H1 (cell line): ENCODE measurements at regions not wholly inside any gene's neighbourhood (a gene's known extent, or its start where the extent isn't known, plus 50 kb on each side); places are given as distances from the start of the nearest gene placed in this dataset.

Experiments used
- CTCF ChIA-PET: fragments of 300-600 bp; sonication (Branson Sonifier 250); formaldehyde crosslinking; loops from one replicate; lab custom pipeline; 2021; ENCODE audit not compliant: partially characterized antibody; lab: Charles Lee
- POLR2A ChIA-PET: fragments of 300-600 bp; sonication (Branson Sonifier 250); formaldehyde crosslinking; loops from one replicate; lab custom pipeline; 2021; ENCODE audit warnings: inconsistent platforms; ENCODE audit not compliant: partially characterized antibody; lab: Charles Lee
- DNase-seq, 2 experiments: peaks; one replicate each; pipeline versions ENCODE4 v3.0.0 to v3.0.0-alpha.2; 2010 to 2022; ENCODE audit warnings: low spot score in 2 of 2, low read depth in 1 of 2, mixed read lengths in 1 of 2
- FAIRE-seq: peaks from 2 replicates; lab custom pipeline; 2011; peaks lifted over from hg19 to GRCh38; lab: Jason Lieb, UNC
- H2AFZ ChIP-seq: 2 replicates; pipeline ENCODE4 v1.8.1; 2012; ENCODE audit warnings: low read length, inconsistent platforms
- H2AK5ac ChIP-seq: 2 replicates; pipeline ENCODE4 v1.6.1; 2013; ENCODE audit warnings: low read depth, low read length
- H2BK120ac ChIP-seq: replicated peaks from 2 replicates; pipeline ENCODE3; 2013; ENCODE audit warnings: low read depth, low read length, inconsistent platforms
- H2BK12ac ChIP-seq: 2 replicates; pipeline ENCODE4 v1.6.1; 2013; ENCODE audit warnings: low read depth, low read length
- H2BK15ac ChIP-seq: 2 replicates; pipeline ENCODE4 v1.6.1; 2013; ENCODE audit warnings: low read length
- H2BK20ac ChIP-seq: 2 replicates; pipeline ENCODE4 v1.6.1; 2013; ENCODE audit warnings: low read length
- H2BK5ac ChIP-seq: 2 replicates; pipeline ENCODE4 v1.6.1; 2013; ENCODE audit warnings: low read depth, low read length
- H3K14ac ChIP-seq: 2 replicates; pipeline ENCODE4 v1.6.1; 2013; ENCODE audit warnings: inconsistent platforms; ENCODE audit not compliant: insufficient read length
- H3K18ac ChIP-seq: 2 replicates; pipeline ENCODE4 v1.6.1; 2013; ENCODE audit warnings: low read length; ENCODE audit errors: extremely low read depth
- H3K23ac ChIP-seq: 2 replicates; pipeline ENCODE4 v1.6.1; 2013; ENCODE audit warnings: inconsistent platforms; ENCODE audit not compliant: insufficient read length
- H3K23me2 ChIP-seq: 2 replicates; pipeline ENCODE4 v1.6.1; 2013; ENCODE audit warnings: low read depth, low read length
- H3K27ac ChIP-seq: 2 replicates; pipeline ENCODE4 v1.6.1; 2011; ENCODE audit warnings: low read depth, low read length, inconsistent platforms
- H3K27me3 ChIP-seq, 4 experiments: replicated peaks in 1 of 4; 1 replicate in 1 of 4; 2 replicates in 3 of 4; pipeline versions ENCODE4 v1.6.1 to v1.8.1; 2011 to 2013; ENCODE audit warnings: low read length in 3 of 4, mild to moderate bottlenecking in 3 of 4, inconsistent platforms in 2 of 4, mixed read lengths in 2 of 4, moderate library complexity in 1 of 4; ENCODE audit not compliant: control insufficient read depth in 3 of 4, insufficient read depth in 3 of 4; ENCODE audit errors: extremely low read depth in 1 of 4
- H3K36me3 ChIP-seq, 4 experiments: 2 replicates each; pipeline versions ENCODE4 v1.6.1 to v1.8.1; 2011 to 2013; ENCODE audit warnings: mild to moderate bottlenecking in 4 of 4, low read length in 3 of 4, moderate library complexity in 2 of 4, control low read depth in 1 of 4, inconsistent platforms in 1 of 4; ENCODE audit not compliant: insufficient read depth in 4 of 4, control insufficient read depth in 2 of 4
- H3K4ac ChIP-seq: replicated peaks from 2 replicates; pipeline ENCODE3; 2013; ENCODE audit warnings: low read length, low read depth, mixed read lengths, inconsistent platforms; ENCODE audit not compliant: insufficient read length
- H3K4me1 ChIP-seq, 4 experiments: replicated peaks in 1 of 4; 1 replicate in 1 of 4; 2 replicates in 3 of 4; pipeline versions ENCODE4 v1.6.1 to v1.8.1; 2011 to 2013; ENCODE audit warnings: low read length in 3 of 4, inconsistent platforms in 2 of 4, mixed read lengths in 1 of 4; ENCODE audit not compliant: insufficient read depth in 4 of 4, control insufficient read depth in 3 of 4
- H3K4me2 ChIP-seq, 2 experiments: 2 replicates each; pipeline versions ENCODE4 v1.6.1 to v1.8.1; 2011 to 2013; ENCODE audit warnings: low read depth in 2 of 2, low read length in 2 of 2, control low read depth in 1 of 2, inconsistent platforms in 1 of 2, mild to moderate bottlenecking in 1 of 2; ENCODE audit not compliant: insufficient read depth in 1 of 2
- H3K4me3 ChIP-seq, 4 experiments: fragments of 200-600, 300-600 bp in 1 of 4; sonication (generic), shearing (Covaris generic), sonication (Bioruptor Twin) in 1 of 4; 2 replicates each; pipeline versions ENCODE4 v1.5.1 to v1.8.1; 2011 to 2016; ENCODE audit warnings: low read length in 4 of 4, low read depth in 3 of 4, control low read depth in 2 of 4, inconsistent platforms in 2 of 4, mild to moderate bottlenecking in 2 of 4, mixed read lengths in 1 of 4, moderate library complexity in 1 of 4; ENCODE audit not compliant: insufficient read depth in 2 of 4; ENCODE audit errors: extremely low read depth in 1 of 4
- H3K56ac ChIP-seq: replicated peaks from 2 replicates; pipeline ENCODE3; 2013; ENCODE audit warnings: low read depth, mild to moderate bottlenecking, mixed read lengths, low read length, inconsistent platforms; ENCODE audit not compliant: insufficient read length
- H3K79me1 ChIP-seq: 2 replicates; pipeline ENCODE4 v1.6.1; 2013; ENCODE audit warnings: low read depth, low read length, control low read depth
- H3K79me2 ChIP-seq, 2 experiments: 2 replicates each; pipeline versions ENCODE4 v1.6.1 to v1.8.1; 2012 to 2013; ENCODE audit warnings: low read length in 2 of 2, mild to moderate bottlenecking in 2 of 2, inconsistent platforms in 1 of 2; ENCODE audit not compliant: insufficient read depth in 2 of 2, control insufficient read depth in 1 of 2
- H3K9ac ChIP-seq, 4 experiments: replicated peaks in 1 of 4; 1 replicate in 1 of 4; 2 replicates in 3 of 4; pipeline versions ENCODE4 v1.6.1 to v1.8.1; 2011 to 2013; ENCODE audit warnings: low read depth in 3 of 4, low read length in 3 of 4, control low read depth in 2 of 4, mild to moderate bottlenecking in 2 of 4, moderate library complexity in 2 of 4, inconsistent platforms in 1 of 4; ENCODE audit errors: extremely low read depth in 1 of 4
- H3K9me3 ChIP-seq, 2 experiments: 2 replicates each; pipeline versions ENCODE4 v1.6.1 to v1.8.1; 2012 to 2013; ENCODE audit warnings: mild to moderate bottlenecking in 2 of 2, moderate library complexity in 2 of 2, control low read depth in 1 of 2, inconsistent platforms in 1 of 2, low read depth in 1 of 2, low read length in 1 of 2, mixed read lengths in 1 of 2; ENCODE audit not compliant: insufficient read depth in 2 of 2
- H4K20me1 ChIP-seq, 2 experiments: replicated peaks in 1 of 2; 2 replicates each; pipeline versions ENCODE3 to v1.8.1; 2011 to 2013; ENCODE audit warnings: inconsistent platforms in 2 of 2, low read length in 2 of 2, mild to moderate bottlenecking in 1 of 2; ENCODE audit not compliant: insufficient read depth in 2 of 2, control insufficient read depth in 1 of 2
- H4K5ac ChIP-seq: 2 replicates; pipeline ENCODE4 v1.6.1; 2013; ENCODE audit warnings: low read length, low read depth, mixed read lengths, inconsistent platforms; ENCODE audit not compliant: insufficient read length
- H4K8ac ChIP-seq: 2 replicates; pipeline ENCODE4 v1.8.0; 2013; ENCODE audit warnings: mild to moderate bottlenecking, moderate library complexity, low read length, inconsistent platforms; ENCODE audit not compliant: insufficient read depth; ENCODE audit errors: extremely low read depth
- H4K91ac ChIP-seq: replicated peaks from 2 replicates; pipeline ENCODE3; 2013; ENCODE audit warnings: low read length, mixed read lengths, inconsistent platforms; ENCODE audit not compliant: insufficient read length
- EZH2 ChIP-seq: fragments of 200-600 bp; sonication (generic); IDR thresholded peaks from 2 replicates; pipeline ENCODE4 v1.7.1; 2012; ENCODE audit warnings: low read depth, mild to moderate bottlenecking, moderate library complexity, low read length, inconsistent platforms; ENCODE audit not compliant: severe bottlenecking
- FOSL1 ChIP-seq: IDR thresholded peaks from 2 replicates; pipeline ENCODE4 v1.6.1; 2011; ENCODE audit warnings: mild to moderate bottlenecking, low read depth, low read length, moderate library complexity; ENCODE audit not compliant: insufficient read depth
- KDM5A ChIP-seq: fragments of 200-600 bp; IDR thresholded peaks from 2 replicates; pipeline ENCODE4 v1.7.1; 2012; ENCODE audit warnings: mild to moderate bottlenecking, low read length, inconsistent platforms, mixed read lengths
- RNF2 ChIP-seq: fragments of 200-900, 300-1000 bp; sonication (generic); IDR thresholded peaks from 2 replicates; pipeline ENCODE4 v1.7.1; 2016; ENCODE audit warnings: borderline replicate concordance, low read depth, mild to moderate bottlenecking, antibody characterized with exemption, low read length; ENCODE audit not compliant: poor library complexity, severe bottlenecking; ENCODE audit errors: missing control alignments
- SIX5 ChIP-seq: IDR thresholded peaks from 2 replicates; pipeline ENCODE4 v1.6.1; 2011; ENCODE audit warnings: mild to moderate bottlenecking, low read depth, low read length
- TAF7 ChIP-seq: optimal IDR thresholded peaks from 2 replicates; pipeline ENCODE3; 2011; ENCODE audit warnings: low read depth, mild to moderate bottlenecking, inconsistent platforms, low read length, moderate library complexity, borderline replicate concordance
- WGBS, 2 experiments: shearing (Covaris generic) in 1 of 2; methylation state at CpG; one replicate each; pipeline versions ENCODE4 v1.1.6 to v1.1.7; 2013 to 2015; ENCODE audit warnings: low lambda C conversion rate in 2 of 2, mixed read lengths in 2 of 2, inconsistent platforms in 1 of 2, low coverage in 1 of 2, missing lambda C conversion rate in 1 of 2; ENCODE audit not compliant: insufficient replicate concordance in 2 of 2, insufficient coverage in 1 of 2, insufficient read length in 1 of 2; ENCODE audit errors: extremely low coverage in 1 of 2, missing lambda C conversion rate in 1 of 2; 5-methylcytosine and 5-hydroxymethylcytosine counted together

- Histone ChIP-seq H3K9ac (no peak overlapping the region), H4K20me1 (no peaks in the 10 kb centered on the region), H3K14ac (no peak overlapping the region), H3K79me2 (no peaks in the 10 kb centered on the region), H4K91ac (peak overlapping the region; percentile 16), H2AK5ac (no peak overlapping the region), H3K23ac (no peak overlapping the region), H3K4ac (no peak overlapping the region), H2BK120ac (no peak overlapping the region), H3K9me3 (no peaks in the 10 kb centered on the region), H3K23me2 (no peaks in the 10 kb centered on the region; the same call in 1 of the 2 replicates), H3K4me3 (no peak overlapping the region), H3K27me3 (no peaks in the 10 kb centered on the region; a peak in 2 of 7 replicates), H3K18ac (no peak overlapping the region), H3K27ac (no peak overlapping the region), H4K5ac (no peak overlapping the region), H2BK20ac (0 out of 2 replicates have a peak overlapping the region, but pooled peaks have one; percentile 6), H3K56ac (no peak overlapping the region), H2BK15ac (no peak overlapping the region), H2BK12ac (no peak overlapping the region), H3K36me3 (no peaks in the 10 kb centered on the region), H2AFZ (no peak overlapping the region), H4K8ac (no peak overlapping the region), H2BK5ac (no peak overlapping the region; the same call in 1 of the 2 replicates), H3K4me1 (peaks cover 0 to 7% (median 2%) of the 10 kb centered on the region in 4 experiments; a peak in 3 of 7 replicates), H3K79me1 (no peaks in the 10 kb centered on the region), H3K4me2 (no peak overlapping the region; a peak in 1 of 4 replicates)
- DNase-seq (no peak), FAIRE-seq (no peak)
- 83% methylated on average over 5 of the region's 5 CpGs; no CpG with 5 or more reads in 1 of the 2 experiments for WGBS, 2 experiments
- ChIA-PET CTCF (interaction anchor here (1.0 to 4.5 kb wide), 10 partner anchors 11 to 214 kb away, joined by 3 to 19 read pairs (median 4); no protein-coding TSS in a partner anchor), POLR2A (no interaction called here)
- TF ChIP-seq SIX5 (no peak), KDM5A (no peak), FOSL1 (no peak), EZH2 (no peak), RNF2 (no peak), TAF7 (no peak)
These were observed 161.4 kb upstream of the CAMK1G start for GRCh38 chr1:209421978-209422680.
